ENCODE measurements at regions not wholly inside any gene's neighbourhood (a gene's known extent, or its start where the extent isn't known, plus 50 kb on each side); places are given as distances from the start of the nearest gene placed in this dataset.

- no peak for TF ChIP-seq CTCF (conservative IDR thresholded peaks at IDR 0.05; ENCODE audit: low read length)
- TF ChIP-seq EZH2phosphoT487 (IDR thresholded peaks at IDR 0.05; ENCODE audit: borderline replicate concordance): no peak
Measured at GRCh38 chr1:29642519-29642918, 406.2 kb downstream of the PTPRU start.
